K562 (cell line): ENCODE measurements at regions not wholly inside any gene's neighbourhood (a gene's known extent, or its start where the extent isn't known, plus 50 kb on each side); places are given as distances from the start of the nearest gene placed in this dataset.

ENCODE experiments used
- ATAC-seq: fragments of 200-7000 bp; cut with Tn5 transposase; 3 replicates; pipeline ENCODE4 v1.9.1; 2020; ENCODE audit warnings: moderate library complexity
- BruUV-seq: library from RNA; stranded (reverse); fragments of 400-500 nt; replicated peaks from 2 replicates; lab custom pipeline; 2021; lab: Mats Ljungman, UMichigan
- CTCF ChIA-PET: fragments of 300-600 bp; formaldehyde crosslinking; extraction: SDS; loops from one replicate; lab custom pipeline; 2021; ENCODE audit warnings: low intra/inter-chr PET ratio; lab: Yijun Ruan, JAX
- POLR2A ChIA-PET: fragments of 300-600, 350-650 bp; sonication (Branson Sonifier 250); formaldehyde crosslinking; extraction: SDS; loops from one replicate; lab custom pipeline; 2021; ENCODE audit warnings: antibody characterized with exemption, inconsistent platforms; lab: Yijun Ruan, JAX
- DNase-seq, 4 experiments: peaks; one replicate each; pipeline versions ENCODE4 v3.0.0 to v3.0.0-alpha.2; 2011 to 2018; ENCODE audit warnings: low spot score in 3 of 4, mixed read lengths in 3 of 4; ENCODE audit errors: extremely low read depth in 1 of 4
- FAIRE-seq: peaks from 2 replicates; lab custom pipeline; 2011; peaks lifted over from hg19 to GRCh38; lab: Jason Lieb, UNC
- H2AFZ ChIP-seq: 2 replicates; pipeline ENCODE4 v1.6.0; 2011; ENCODE audit warnings: low read depth, low read length, control low read depth, inconsistent platforms
- H3K27ac ChIP-seq: fragments of 200-600 bp; 3 replicates; pipeline ENCODE4 v1.8.0; 2011; ENCODE audit warnings: low read depth, mild to moderate bottlenecking, control low read depth, inconsistent platforms, low read length, moderate library complexity, mixed read lengths; ENCODE audit errors: extremely low read depth
- H3K27me3 ChIP-seq, 2 experiments: fragments of 300-600 bp in 1 of 2; 2 replicates in 1 of 2; 3 replicates in 1 of 2; pipeline versions ENCODE4 v1.6.0 to v1.8.0; 2011; ENCODE audit warnings: inconsistent platforms in 2 of 2, low read length in 2 of 2, mild to moderate bottlenecking in 1 of 2, mixed read lengths in 1 of 2, moderate library complexity in 1 of 2; ENCODE audit not compliant: control insufficient read depth in 2 of 2, insufficient read depth in 2 of 2
- H3K36me3 ChIP-seq: fragments of 300-600 bp; 3 replicates; pipeline ENCODE4 v1.8.0; 2011; ENCODE audit warnings: mild to moderate bottlenecking, low read length, inconsistent platforms; ENCODE audit not compliant: control insufficient read depth, insufficient read depth
- H3K4me1 ChIP-seq, 2 experiments: fragments of 200-600 bp in 1 of 2; replicated peaks in 1 of 2; 2 replicates in 1 of 2; 3 replicates in 1 of 2; pipeline versions ENCODE4 v1.5.1 to v1.8.0; 2011; ENCODE audit warnings: inconsistent platforms in 2 of 2, low read length in 2 of 2, mild to moderate bottlenecking in 1 of 2, mixed read lengths in 1 of 2, moderate library complexity in 1 of 2; ENCODE audit not compliant: control insufficient read depth in 2 of 2, insufficient read depth in 2 of 2
- H3K4me2 ChIP-seq: 2 replicates; pipeline ENCODE4 v1.6.1; 2011; ENCODE audit warnings: low read length, control low read depth, inconsistent platforms, mixed read lengths; ENCODE audit not compliant: insufficient read depth
- H3K4me3 ChIP-seq: fragments of 200-600 bp; sonication (generic), shearing (Covaris generic); 2 replicates; pipeline ENCODE4 v1.5.1; 2016; ENCODE audit warnings: control low read depth, inconsistent platforms
- H3K79me2 ChIP-seq: fragments of 200-600 bp; 3 replicates; pipeline ENCODE4 v1.8.0; 2011; ENCODE audit warnings: low read length, inconsistent platforms; ENCODE audit not compliant: control insufficient read depth, insufficient read depth
- H3K9ac ChIP-seq, 2 experiments: 2 replicates each; pipeline versions ENCODE4 v1.6.0 to v1.6.1; 2011; ENCODE audit warnings: low read depth in 2 of 2, low read length in 2 of 2, control low read depth in 1 of 2, inconsistent platforms in 1 of 2, mild to moderate bottlenecking in 1 of 2, mixed read lengths in 1 of 2; ENCODE audit not compliant: insufficient read depth in 1 of 2
- H3K9me1 ChIP-seq: one replicate; pipeline ENCODE4 v1.6.0; 2011; ENCODE audit warnings: inconsistent platforms, mild to moderate bottlenecking, low read length, moderate library complexity; ENCODE audit not compliant: control insufficient read depth, insufficient read depth
- H3K9me3 ChIP-seq: replicated peaks from 2 replicates; pipeline ENCODE4 v1.5.1; 2011; ENCODE audit warnings: low read depth, low read length, inconsistent platforms; ENCODE audit not compliant: control insufficient read depth, insufficient read depth
- H4K20me1 ChIP-seq: replicated peaks from 2 replicates; pipeline ENCODE4 v1.6.1; 2011; ENCODE audit warnings: low read length, inconsistent platforms, mixed read lengths; ENCODE audit not compliant: control insufficient read depth, insufficient read depth
- BRCA1 ChIP-seq, 2 experiments: fragments of 450-650 bp in 1 of 2; sonication (generic) in 1 of 2; formaldehyde crosslinking in 1 of 2; IDR thresholded peaks; 2 replicates each; pipeline versions ENCODE4 v1.5.0 to v1.6.1; 2017 to 2020; ENCODE audit warnings: mild to moderate bottlenecking in 1 of 2, missing genetic modification reagents in 1 of 2
- ZNF408 ChIP-seq: fragments of 250-450 bp; sonication (Bioruptor Pico); IDR thresholded peaks from 2 replicates; pipeline ENCODE4 v1.4.0; 2020; ENCODE audit warnings: low read depth, mild to moderate bottlenecking, moderate library complexity
- whole genome bisulfite sequencing: fragments of 100-300 bp; shearing (Covaris generic); methylation state at CpG from one replicate; pipeline ENCODE4 v1.1.6; 2016; ENCODE audit warnings: low coverage, mixed read lengths; ENCODE audit not compliant: insufficient coverage; ENCODE audit errors: missing lambda C conversion rate; 5-methylcytosine and 5-hydroxymethylcytosine counted together
- in situ Hi-C: fragments of 300-500 bp; cut with MboI; formaldehyde crosslinking; loops from 4 replicates; pipeline ENCODE4 v1.15.0; 2018; ENCODE audit warnings: inconsistent platforms, mixed read lengths
- intact Hi-C: fragments of 100-400 bp; cut with micrococcal nuclease; formaldehyde crosslinking; loops from 2 replicates; pipeline ENCODE4 v1.14.2; 2022

DNA sequence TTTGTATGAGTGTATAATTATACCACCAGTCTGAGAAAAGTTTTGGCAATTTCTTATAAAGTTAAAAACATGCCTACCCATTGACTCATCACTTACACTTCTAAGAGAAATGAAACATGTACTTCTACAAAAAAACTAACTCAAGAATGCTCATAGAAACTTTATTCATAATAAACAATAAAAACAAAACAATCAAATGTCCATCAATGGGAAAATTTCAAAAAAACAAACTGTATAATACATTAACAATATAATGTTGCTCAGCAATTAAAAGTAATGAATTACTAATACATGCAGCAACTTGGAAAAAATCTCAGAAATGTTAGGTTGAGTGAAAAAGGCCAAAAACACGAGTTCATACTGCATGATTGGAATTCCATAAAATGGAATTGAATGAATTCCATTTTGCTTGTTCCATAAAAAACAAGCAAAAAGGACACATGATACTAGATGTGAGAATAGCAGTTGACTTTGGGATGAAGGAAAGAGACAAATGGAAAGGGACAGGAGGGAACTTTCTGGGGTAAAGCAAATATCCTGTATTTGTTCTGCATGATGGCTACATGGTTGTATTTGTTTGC, 726.6 kb downstream of the RFPL4B start:
- no peaks in the 10 kb centered on the region for H3K79me2 ChIP-seq
- no peaks in the 10 kb centered on the region for H3K9me1 ChIP-seq
- no peaks in the 10 kb centered on the region for H3K4me1 ChIP-seq
- ATAC-seq (no peak), FAIRE-seq (no peak), DNase-seq (no peak)
- H3K9ac ChIP-seq, result no peak overlapping the region
- no peaks in the 10 kb centered on the region for H3K9me3 ChIP-seq
- H3K4me3 ChIP-seq, result no peak overlapping the region
- TF ChIP-seq ZNF408 (CRISPR knock-in tag), result no peak
- H3K36me3 ChIP-seq, result no peaks in the 10 kb centered on the region
- POLR2A ChIA-PET, result no interaction called here
- H2AFZ ChIP-seq, result no peak overlapping the region
- in situ Hi-C loops, result no loop called here
- intact Hi-C loops, result no loop called here
- no TSS peak for BruUV-seq
- H3K27ac ChIP-seq, result no peak overlapping the region
- H3K4me2 ChIP-seq, result no peak overlapping the region
- CTCF ChIA-PET, result no interaction called here
- H3K27me3 ChIP-seq, result no peaks in the 10 kb centered on the region
- H4K20me1 ChIP-seq, result no peaks in the 10 kb centered on the region
- 0% methylated on average over 1 of the region's 1 CpG for WGBS

DNA sequence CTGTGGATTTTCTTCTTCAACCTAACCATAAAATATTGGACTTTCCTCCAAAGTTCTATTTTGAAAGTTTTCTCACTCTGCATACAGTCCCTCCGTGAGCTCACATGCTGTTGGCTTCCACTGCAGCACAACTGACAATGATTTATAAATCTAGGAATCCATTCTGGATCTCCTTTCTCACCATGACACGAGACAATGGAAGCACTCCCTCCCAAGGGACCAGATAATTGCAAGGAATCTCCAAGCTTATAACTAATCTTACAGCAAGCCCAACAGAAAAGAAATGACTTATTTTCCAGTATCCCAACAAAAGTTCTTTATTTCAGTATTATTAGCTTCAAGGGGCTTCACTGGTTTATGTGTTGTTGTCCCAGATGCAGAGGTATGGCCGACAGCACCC, 729.0 kb downstream of the RFPL4B start:
- CTCF ChIA-PET, result no interaction called here
- no peak for DNase-seq
- intact Hi-C loops, result no loop called here
- POLR2A ChIA-PET, result no interaction called here
- Histone ChIP-seq H3K9me3 (no peaks in the 10 kb centered on the region), H3K27ac (no peak overlapping the region), H4K20me1 (no peaks in the 10 kb centered on the region), H3K4me2 (no peak overlapping the region), H3K9ac (no peak overlapping the region), H3K79me2 (no peaks in the 10 kb centered on the region), H3K9me1 (no peaks in the 10 kb centered on the region), H3K27me3 (no peaks in the 10 kb centered on the region), H2AFZ (no peak overlapping the region), H3K4me1 (no peaks in the 10 kb centered on the region), H3K4me3 (no peak overlapping the region), H3K36me3 (no peaks in the 10 kb centered on the region)
- no peak for ATAC-seq
- no TSS peak for BruUV-seq
- FAIRE-seq, result no peak
- in situ Hi-C loops, result no loop called here
- TF ChIP-seq BRCA1 (IDR thresholded peaks at IDR 0.05) (no peak), BRCA1 (CRISPR knock-in tag; IDR thresholded peaks at IDR 0.05) (no peak)
- 8% methylated on average over 3 of the region's 3 CpGs for WGBS
